ENCODE measurements at regions not wholly inside any gene's neighbourhood (a gene's known extent, or its start where the extent isn't known, plus 50 kb on each side); places are given as distances from the start of the nearest gene placed in this dataset.

- TF ChIP-seq CTCF (IDR thresholded peaks at IDR 0.05), result no peak
- H3K27ac Mint-ChIP-seq (ENCODE audit: unreplicated experiment), result no peak overlapping the region
- no peaks in the 10 kb centered on the region for H3K27me3 Mint-ChIP-seq (ENCODE audit: unreplicated experiment)
- peaks cover 6% of the 10 kb centered on the region for H3K9me3 Mint-ChIP-seq (ENCODE audit: unreplicated experiment)
- peaks cover 17% of the 10 kb centered on the region for H3K4me1 Mint-ChIP-seq (ENCODE audit: unreplicated experiment)
- no peaks in the 10 kb centered on the region for H3K36me3 Mint-ChIP-seq (ENCODE audit: unreplicated experiment)
- H3K4me3 Mint-ChIP-seq (ENCODE audit: unreplicated experiment), result no peak overlapping the region
- no peak for DNase-seq (ENCODE audit: extremely low spot score, unreplicated experiment)
Observed at GRCh38 chr14:84203896-84204295, 1326.0 kb upstream of the FLRT2 start.

GRCh38 chr14:84208451-84208850, 1321.5 kb upstream of the FLRT2 start:
- no peak overlapping the region for H3K4me3 Mint-ChIP-seq (ENCODE audit: unreplicated experiment)
- TF ChIP-seq CTCF (IDR thresholded peaks at IDR 0.05), result no peak
- H3K4me1 Mint-ChIP-seq (ENCODE audit: unreplicated experiment), result peaks cover 7% of the 10 kb centered on the region
- DNase-seq (ENCODE audit: extremely low spot score, unreplicated experiment), result no peak
- peaks cover 9% of the 10 kb centered on the region for H3K9me3 Mint-ChIP-seq (ENCODE audit: unreplicated experiment)
- no peak overlapping the region for H3K27ac Mint-ChIP-seq (ENCODE audit: unreplicated experiment)
- no peaks in the 10 kb centered on the region for H3K27me3 Mint-ChIP-seq (ENCODE audit: unreplicated experiment)
- H3K36me3 Mint-ChIP-seq (ENCODE audit: unreplicated experiment), result no peaks in the 10 kb centered on the region

DNA sequence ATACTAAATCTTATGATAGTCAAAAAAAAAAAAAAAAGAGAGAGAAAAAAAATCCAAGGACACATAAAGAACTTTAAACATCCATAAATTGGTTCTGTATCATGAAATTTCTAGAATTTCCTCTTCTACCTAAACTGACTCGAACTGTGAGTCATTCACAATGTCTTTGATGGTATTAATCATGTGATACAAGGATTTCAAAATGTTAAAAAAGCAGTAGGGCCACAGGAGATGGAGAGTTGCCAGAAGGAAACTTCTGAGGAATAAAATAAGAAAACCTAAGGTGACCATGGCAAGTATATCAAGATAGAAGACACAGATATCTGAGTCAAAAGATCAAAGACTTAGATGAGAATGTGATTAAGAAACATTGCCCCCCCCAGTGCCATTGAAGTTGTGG, 1320.9 kb upstream of the FLRT2 start:
- Mint-ChIP-seq H3K27me3 (ENCODE audit: unreplicated experiment) (no peaks in the 10 kb centered on the region), H3K27ac (ENCODE audit: unreplicated experiment) (peak overlapping the region; percentile 5), H3K36me3 (ENCODE audit: unreplicated experiment) (no peaks in the 10 kb centered on the region), H3K9me3 (ENCODE audit: unreplicated experiment) (peaks cover 9% of the 10 kb centered on the region), H3K4me1 (ENCODE audit: unreplicated experiment) (peaks cover 7% of the 10 kb centered on the region), H3K4me3 (ENCODE audit: unreplicated experiment) (no peak overlapping the region)
- TF ChIP-seq CTCF (IDR thresholded peaks at IDR 0.05), result no peak
- no peak for DNase-seq (ENCODE audit: extremely low spot score, unreplicated experiment)

DNA sequence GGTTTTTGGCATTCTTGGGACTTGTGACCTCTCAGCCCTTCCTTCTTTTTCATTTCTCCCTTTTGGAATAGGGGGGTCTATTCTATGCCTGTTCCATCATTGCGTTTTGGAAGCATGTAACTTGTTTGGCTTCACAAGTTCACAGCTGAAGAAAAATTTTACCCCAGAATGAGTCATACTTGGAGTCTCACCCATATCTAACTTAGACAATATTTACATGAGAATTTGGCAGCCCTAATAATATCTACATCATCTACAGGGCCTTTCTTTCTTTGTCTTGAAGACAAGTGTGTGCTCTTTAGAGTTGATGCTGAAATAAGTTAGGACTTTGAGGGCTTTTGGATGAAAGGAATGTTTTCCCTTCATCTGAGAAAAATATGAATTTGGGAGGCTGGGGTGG, 1312.9 kb upstream of the FLRT2 start:
- Mint-ChIP-seq H3K27me3 (ENCODE audit: unreplicated experiment) (no peaks in the 10 kb centered on the region), H3K4me3 (ENCODE audit: unreplicated experiment) (no peak overlapping the region), H3K9me3 (ENCODE audit: unreplicated experiment) (peaks cover 34% of the 10 kb centered on the region), H3K4me1 (ENCODE audit: unreplicated experiment) (no peaks in the 10 kb centered on the region), H3K36me3 (ENCODE audit: unreplicated experiment) (peaks cover 4% of the 10 kb centered on the region), H3K27ac (ENCODE audit: unreplicated experiment) (no peak overlapping the region)
- DNase-seq (ENCODE audit: extremely low spot score, unreplicated experiment), result no peak
- TF ChIP-seq CTCF (IDR thresholded peaks at IDR 0.05), result no peak

- Mint-ChIP-seq H3K4me1 (ENCODE audit: unreplicated experiment) (peaks cover 11% of the 10 kb centered on the region), H3K27me3 (ENCODE audit: unreplicated experiment) (no peaks in the 10 kb centered on the region), H3K36me3 (ENCODE audit: unreplicated experiment) (no peaks in the 10 kb centered on the region), H3K27ac (ENCODE audit: unreplicated experiment) (no peak overlapping the region), H3K4me3 (ENCODE audit: unreplicated experiment) (no peak overlapping the region), H3K9me3 (ENCODE audit: unreplicated experiment) (no peaks in the 10 kb centered on the region)
- no peak for DNase-seq (ENCODE audit: extremely low spot score, unreplicated experiment)
- TF ChIP-seq CTCF (IDR thresholded peaks at IDR 0.05), result no peak
Observed at GRCh38 chr14:84225268-84225667, 1304.7 kb upstream of the FLRT2 start.

Measured in osteocyte (in vitro differentiated cells).